Body of pancreas (tissue), 4 donors: ENCODE measurements at regions not wholly inside any gene's neighbourhood (a gene's known extent, or its start where the extent isn't known, plus 50 kb on each side); places are given as distances from the start of the nearest gene placed in this dataset.

Experiments used
- ATAC-seq: fragments of 150-250 bp; one replicate; pipeline ENCODE4 v1.9.1; 2016
- DNase-seq, 4 donors: peaks; one replicate each; pipeline ENCODE4 v3.0.0-alpha.2; 2019
- H3K27ac ChIP-seq, 4 donors: fragments of 200-600 bp; sonication (generic); 1 replicate in 3 of 4; 2 replicates in 1 of 4; pipeline versions ENCODE4 v1.5.1 to v1.6.1; 2016 to 2019; ENCODE audit warnings: mild to moderate bottlenecking in 1 of 4, mixed read lengths in 1 of 4, moderate library complexity in 1 of 4
- H3K27me3 ChIP-seq, 2 donors: fragments of 200-600 bp; sonication (generic); one replicate each; pipeline ENCODE4 v1.6.0; 2016; ENCODE audit warnings: mild to moderate bottlenecking in 1 of 2
- H3K36me3 ChIP-seq, 2 donors: fragments of 200-600 bp; sonication (generic); replicated peaks in 1 of 2; 2 replicates each; pipeline ENCODE4 v1.5.1; 2016; ENCODE audit warnings: low read depth in 2 of 2; ENCODE audit not compliant: insufficient read depth in 1 of 2
- H3K4me1 ChIP-seq: fragments of 200-600 bp; sonication (generic); one replicate; pipeline ENCODE4 v1.6.0; 2016
- H3K4me3 ChIP-seq, 2 donors: fragments of 200-600 bp; sonication (generic); 1 replicate in 1 of 2; 2 replicates in 1 of 2; pipeline ENCODE4 v1.5.1; 2016 to 2019
- H3K9me3 ChIP-seq, 3 donors: fragments of 200-600 bp; sonication (generic); 1 replicate in 2 of 3; 2 replicates in 1 of 3; pipeline ENCODE4 v1.5.1; 2016
- CTCF ChIP-seq, 7 experiments: fragments of 450-650 bp in 4 of 7; fragments of 200-600 bp in 3 of 7; sonication (generic) in 3 of 7; IDR thresholded peaks; one replicate each; pipeline ENCODE4 v1.5.1; 2016 to 2019; ENCODE audit warnings: antibody characterized with exemption in 7 of 7
- POLR2A ChIP-seq, 3 donors: fragments of 450-650 bp; IDR thresholded peaks; one replicate each; pipeline ENCODE4 v1.6.1; 2016; ENCODE audit warnings: antibody characterized with exemption in 3 of 3, mild to moderate bottlenecking in 2 of 3
- WGBS, 2 donors: methylation state at CpG; one replicate each; pipeline ENCODE4 v1.1.5; 2017; 5-methylcytosine and 5-hydroxymethylcytosine counted together
- intact Hi-C: fragments of 100-400 bp; cut with DNase I; formaldehyde crosslinking; loops from one replicate; pipeline ENCODE4 v1.15.1; 2023

GRCh38 chr21:35770101-35770945 is 290.0 kb downstream of the SETD4 start:
- ATAC-seq: no peak
- H3K9me3 ChIP-seq: no peaks in the 10 kb centered on the region
- 85 to 90% methylated on average over 4 of the region's 4 CpGs for WGBS, 2 donors

GRCh38 chr21:35768187-35768586 is 292.1 kb downstream of the SETD4 start:
- Histone ChIP-seq H3K27me3 (no peaks in the 10 kb centered on the region), H3K27ac (no peak overlapping the region), H3K36me3 (no peaks in the 10 kb centered on the region), H3K4me3 (no peak overlapping the region), H3K9me3 (no peaks in the 10 kb centered on the region), H3K4me1 (no peaks in the 10 kb centered on the region)
- TF ChIP-seq CTCF (IDR thresholded peaks at IDR 0.05) (no peak), POLR2A (IDR thresholded peaks at IDR 0.05) (no peak)
- intact Hi-C loops: no loop called here
- 61 to 74% methylated on average over 2 of the region's 2 CpGs for WGBS, 2 donors
- ATAC-seq (no peak), DNase-seq (no peak)

More at GRCh38 chr21:35770101-35770945, 290.0 kb downstream of the SETD4 start:
- Histone ChIP-seq H3K4me1 (no peaks in the 10 kb centered on the region), H3K27me3 (no peaks in the 10 kb centered on the region), H3K36me3 (no peaks in the 10 kb centered on the region), H3K27ac (no peak overlapping the region), H3K4me3 (no peak overlapping the region)
- intact Hi-C loops: no loop called here
- TF ChIP-seq CTCF (IDR thresholded peaks at IDR 0.05): no peak
- no peak for TF ChIP-seq POLR2A (IDR thresholded peaks at IDR 0.05)
- no peak for DNase-seq

- H3K9me3 ChIP-seq: no peaks in the 10 kb centered on the region
- no peak for DNase-seq
- intact Hi-C loops: no loop called here
- TF ChIP-seq POLR2A (IDR thresholded peaks at IDR 0.05) (no peak), CTCF (IDR thresholded peaks at IDR 0.05) (no peak)
- H3K27me3 ChIP-seq: no peaks in the 10 kb centered on the region
- no peaks in the 10 kb centered on the region for H3K36me3 ChIP-seq
- no peak overlapping the region for H3K27ac ChIP-seq
- H3K4me3 ChIP-seq: no peak overlapping the region
- no peak for ATAC-seq
- no peaks in the 10 kb centered on the region for H3K4me1 ChIP-seq
Observed at GRCh38 chr21:35764586-35764985, 295.7 kb downstream of the SETD4 start.

- Histone ChIP-seq H3K27ac (no peak overlapping the region), H3K36me3 (no peaks in the 10 kb centered on the region), H3K4me1 (no peaks in the 10 kb centered on the region), H3K9me3 (no peaks in the 10 kb centered on the region), H3K27me3 (no peaks in the 10 kb centered on the region), H3K4me3 (no peak overlapping the region)
- ATAC-seq: no peak
- 97 to 98% methylated on average over 3 of the region's 3 CpGs for WGBS, 2 donors
- intact Hi-C loops: no loop called here
- TF ChIP-seq POLR2A (IDR thresholded peaks at IDR 0.05) (no peak), CTCF (IDR thresholded peaks at IDR 0.05) (no peak)
- no peak for DNase-seq
Observed at GRCh38 chr21:35764077-35764476, 296.2 kb downstream of the SETD4 start.

GRCh38 chr21:35754583-35754982 is 305.7 kb downstream of the SETD4 start:
- WGBS, 2 donors: 86 to 98% methylated on average over 2 of the region's 2 CpGs
- Histone ChIP-seq H3K36me3 (no peaks in the 10 kb centered on the region), H3K9me3 (no peaks in the 10 kb centered on the region), H3K4me3 (no peak overlapping the region), H3K4me1 (no peaks in the 10 kb centered on the region), H3K27ac (no peak overlapping the region), H3K27me3 (no peaks in the 10 kb centered on the region)
- intact Hi-C loops: no loop called here
- TF ChIP-seq CTCF (IDR thresholded peaks at IDR 0.05) (no peak), POLR2A (IDR thresholded peaks at IDR 0.05) (no peak)
- DNase-seq: no peak
- ATAC-seq: no peak
